ENCODE measurements at regions not wholly inside any gene's neighbourhood (a gene's known extent, or its start where the extent isn't known, plus 50 kb on each side); places are given as distances from the start of the nearest gene placed in this dataset.

DNA sequence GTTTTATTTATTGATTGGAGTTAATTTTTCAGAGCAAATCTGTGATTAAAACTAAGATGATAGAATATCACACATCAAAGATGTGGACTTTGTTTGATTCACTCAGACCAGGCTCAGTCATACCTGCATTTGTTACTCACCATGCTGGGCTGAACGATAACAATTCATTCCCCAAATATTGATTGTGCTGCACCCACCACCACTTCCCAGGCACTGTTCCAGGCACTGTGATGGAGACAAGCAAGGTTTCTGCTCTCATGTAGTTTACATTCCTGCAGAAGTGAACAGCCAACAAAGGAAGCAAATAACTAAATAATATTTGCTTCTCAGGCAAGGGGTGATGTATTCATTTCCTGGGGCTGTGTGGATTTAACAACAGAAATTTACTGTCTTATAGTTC, 428.3 kb downstream of the DNAH5 start:
- Mint-ChIP-seq H3K4me1 (peaks cover 4% of the 10 kb centered on the region), H3K27me3 (ENCODE audit: insufficient read depth) (peaks cover 10% of the 10 kb centered on the region), H3K27ac (no peak overlapping the region), H3K36me3 (ENCODE audit: low read depth) (no peaks in the 10 kb centered on the region), H3K9me3 (peaks cover 4% of the 10 kb centered on the region), H3K4me3 (no peak overlapping the region)
- Histone ChIP-seq H3K4me1 (ENCODE audit: control insufficient read depth, insufficient read depth, low read length) (no peaks in the 10 kb centered on the region), H3K9me3 (ENCODE audit: control insufficient read depth, low read length) (no peaks in the 10 kb centered on the region), H3K27me3 (ENCODE audit: control insufficient read depth, insufficient read depth, low read length, poor library complexity, severe bottlenecking) (no peaks in the 10 kb centered on the region), H3K4me3 (ENCODE audit: low read length) (no peak overlapping the region), H3K27ac (ENCODE audit: low read depth, low read length) (no peak overlapping the region), H3K36me3 (ENCODE audit: control insufficient read depth, insufficient read depth, low read length) (no peaks in the 10 kb centered on the region), H3K9ac (ENCODE audit: extremely low read depth, low read length, poor library complexity, severe bottlenecking) (no peak overlapping the region)
- TF ChIP-seq, protein P1, sequence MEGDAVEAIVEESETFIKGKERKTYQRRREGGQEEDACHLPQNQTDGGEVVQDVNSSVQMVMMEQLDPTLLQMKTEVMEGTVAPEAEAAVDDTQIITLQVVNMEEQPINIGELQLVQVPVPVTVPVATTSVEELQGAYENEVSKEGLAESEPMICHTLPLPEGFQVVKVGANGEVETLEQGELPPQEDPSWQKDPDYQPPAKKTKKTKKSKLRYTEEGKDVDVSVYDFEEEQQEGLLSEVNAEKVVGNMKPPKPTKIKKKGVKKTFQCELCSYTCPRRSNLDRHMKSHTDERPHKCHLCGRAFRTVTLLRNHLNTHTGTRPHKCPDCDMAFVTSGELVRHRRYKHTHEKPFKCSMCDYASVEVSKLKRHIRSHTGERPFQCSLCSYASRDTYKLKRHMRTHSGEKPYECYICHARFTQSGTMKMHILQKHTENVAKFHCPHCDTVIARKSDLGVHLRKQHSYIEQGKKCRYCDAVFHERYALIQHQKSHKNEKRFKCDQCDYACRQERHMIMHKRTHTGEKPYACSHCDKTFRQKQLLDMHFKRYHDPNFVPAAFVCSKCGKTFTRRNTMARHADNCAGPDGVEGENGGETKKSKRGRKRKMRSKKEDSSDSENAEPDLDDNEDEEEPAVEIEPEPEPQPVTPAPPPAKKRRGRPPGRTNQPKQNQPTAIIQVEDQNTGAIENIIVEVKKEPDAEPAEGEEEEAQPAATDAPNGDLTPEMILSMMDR (conservative IDR thresholded peaks at IDR 0.05), result no peak
- no peak for DNase-seq
- WGBS, 2 experiments (ENCODE audit: insufficient coverage in 1 of 2, insufficient read length in 1 of 2), result 83 to 91% methylated on average over 1 of the region's 1 CpG

- DNase-seq, result no peak
- Mint-ChIP-seq H3K27ac (no peak overlapping the region), H3K4me3 (no peak overlapping the region), H3K9me3 (peaks cover 6% of the 10 kb centered on the region), H3K36me3 (ENCODE audit: low read depth) (no peaks in the 10 kb centered on the region), H3K27me3 (ENCODE audit: insufficient read depth) (peaks cover 5% of the 10 kb centered on the region), H3K4me1 (peaks cover 8% of the 10 kb centered on the region)
- no peaks in the 10 kb centered on the region for H3K9me3 ChIP-seq (ENCODE audit: control insufficient read depth, low read length)
- no peak overlapping the region for H3K27ac ChIP-seq (ENCODE audit: low read depth, low read length)
- no peaks in the 10 kb centered on the region for H3K4me1 ChIP-seq (ENCODE audit: control insufficient read depth, insufficient read depth, low read length)
- no peaks in the 10 kb centered on the region for H3K27me3 ChIP-seq (ENCODE audit: control insufficient read depth, insufficient read depth, low read length, poor library complexity, severe bottlenecking)
- no peaks in the 10 kb centered on the region for H3K36me3 ChIP-seq (ENCODE audit: control insufficient read depth, insufficient read depth, low read length)
- TF ChIP-seq, protein P1 (conservative IDR thresholded peaks at IDR 0.05), result no peak
- WGBS, 2 experiments (ENCODE audit: insufficient coverage in 1 of 2, insufficient read length in 1 of 2), result 71 to 93% methylated on average over 1 to 2 of the region's 2 CpGs
- no peak overlapping the region for H3K4me3 ChIP-seq (ENCODE audit: low read length)
- H3K9ac ChIP-seq (ENCODE audit: extremely low read depth, low read length, poor library complexity, severe bottlenecking), result no peak overlapping the region
Observed at GRCh38 chr5:13511442-13511841, 433.0 kb downstream of the DNAH5 start.

DNA sequence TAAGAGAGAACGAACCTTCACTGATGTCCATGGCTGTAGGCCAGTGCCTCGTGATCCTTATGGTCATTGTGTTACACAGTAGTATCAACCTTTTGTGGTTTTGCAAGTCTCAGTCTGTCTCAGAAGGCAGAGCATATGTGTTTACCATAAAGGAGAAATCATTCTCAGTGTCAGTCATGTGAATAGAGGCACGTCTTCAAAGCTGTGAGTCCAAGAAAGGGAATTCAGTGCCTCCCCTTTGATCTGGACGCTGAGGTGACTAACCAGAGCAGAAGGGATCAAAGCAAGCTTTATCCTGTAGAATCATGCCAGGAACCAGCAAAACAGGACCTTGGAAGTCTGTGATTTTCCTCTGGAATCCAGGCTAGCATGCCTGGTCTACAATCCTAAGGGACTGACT, 433.9 kb downstream of the DNAH5 start:
- Mint-ChIP-seq H3K36me3 (ENCODE audit: low read depth) (no peaks in the 10 kb centered on the region), H3K4me3 (no peak overlapping the region), H3K9me3 (peaks cover 6% of the 10 kb centered on the region), H3K27me3 (ENCODE audit: insufficient read depth) (peaks cover 5% of the 10 kb centered on the region), H3K4me1 (peaks cover 16% of the 10 kb centered on the region), H3K27ac (no peak overlapping the region)
- DNase-seq, result no peak
- TF ChIP-seq, protein P1 (conservative IDR thresholded peaks at IDR 0.05), result no peak
- Histone ChIP-seq H3K9me3 (ENCODE audit: control insufficient read depth, low read length) (no peaks in the 10 kb centered on the region), H3K27ac (ENCODE audit: low read depth, low read length) (no peak overlapping the region), H3K27me3 (ENCODE audit: control insufficient read depth, insufficient read depth, low read length, poor library complexity, severe bottlenecking) (no peaks in the 10 kb centered on the region), H3K36me3 (ENCODE audit: control insufficient read depth, insufficient read depth, low read length) (no peaks in the 10 kb centered on the region), H3K9ac (ENCODE audit: extremely low read depth, low read length, poor library complexity, severe bottlenecking) (no peak overlapping the region), H3K4me3 (ENCODE audit: low read length) (no peak overlapping the region), H3K4me1 (ENCODE audit: control insufficient read depth, insufficient read depth, low read length) (no peaks in the 10 kb centered on the region)
- WGBS, 2 experiments (ENCODE audit: insufficient coverage in 1 of 2, insufficient read length in 1 of 2), result 86 to 88% methylated on average over 4 of the region's 4 CpGs
